AG04449 (cell line): ENCODE measurements at regions not wholly inside any gene's neighbourhood (a gene's known extent, or its start where the extent isn't known, plus 50 kb on each side); places are given as distances from the start of the nearest gene placed in this dataset.

Source experiments
- CTCF ChIA-PET: fragments of 350-600 bp; formaldehyde crosslinking; extraction: SDS; loops from one replicate; lab custom pipeline; 2021; ENCODE audit warnings: antibody characterized with exemption; lab: Yijun Ruan, JAX
- POLR2A ChIA-PET: fragments of 400-600, 350-600 bp; formaldehyde crosslinking; extraction: SDS; loops from one replicate; lab custom pipeline; 2020; ENCODE audit warnings: antibody characterized with exemption, inconsistent platforms; lab: Yijun Ruan, JAX
- DNase-seq: peaks from one replicate; pipeline ENCODE4 v3.0.0-alpha.2; 2010; ENCODE audit warnings: low read depth, low spot score
- H3K4me3 ChIP-seq: 2 replicates; pipeline ENCODE4 v1.5.1; 2011; ENCODE audit warnings: low read depth, mild to moderate bottlenecking, control low read depth, low read length
- CTCF ChIP-seq: IDR thresholded peaks from one replicate; pipeline ENCODE4 v1.5.1; 2011; ENCODE audit warnings: mild to moderate bottlenecking, moderate library complexity, low read length, control low read depth, inconsistent platforms; ENCODE audit not compliant: insufficient read depth; ENCODE audit errors: missing control alignments

DNA sequence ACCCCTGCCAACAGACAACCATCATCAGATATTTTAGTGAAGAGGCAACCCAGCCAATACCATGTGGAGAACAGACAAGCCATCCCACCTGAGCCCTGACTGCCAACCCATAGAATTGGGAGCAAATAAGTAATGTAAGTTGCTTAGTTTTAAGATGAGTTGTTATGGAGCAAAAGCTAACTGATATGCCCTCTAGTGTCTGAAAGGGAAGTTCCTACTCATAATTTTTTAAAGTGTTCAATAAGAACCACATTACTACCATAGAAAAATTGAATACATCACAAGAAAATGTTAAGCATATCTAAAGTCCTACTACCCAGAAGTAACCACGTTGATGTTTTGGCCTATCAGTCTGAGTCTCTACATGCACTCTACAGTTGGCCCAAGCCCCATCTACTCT lies 50.8 kb upstream of the SLC36A4 start:
- H3K4me3 ChIP-seq, result no peak overlapping the region
- POLR2A ChIA-PET, result no interaction called here
- CTCF ChIA-PET, result interaction anchor here (1.0 to 2.1 kb wide), 3 partner anchors 14 to 306 kb away, joined by 3 to 11 read pairs (median 6); no protein-coding TSS in a partner anchor
- DNase-seq, result no peak
- no peak for TF ChIP-seq CTCF

GRCh38 chr11:93249459-93250220 lies 51.8 kb upstream of the SLC36A4 start:
- CTCF ChIA-PET, result interaction anchor here (1.0 to 2.1 kb wide), 5 partner anchors 13 to 308 kb away, joined by 3 to 11 read pairs (median 4); no protein-coding TSS in a partner anchor
- TF ChIP-seq CTCF, result no peak
- POLR2A ChIA-PET, result no interaction called here
- no peak overlapping the region for H3K4me3 ChIP-seq
- no peak for DNase-seq

- H3K4me3 ChIP-seq, result no peak overlapping the region
- no peak for DNase-seq
- CTCF ChIA-PET, result interaction anchor here (1.5 to 2.1 kb wide), 2 partner anchors 16 to 308 kb away, joined by 4 to 11 read pairs; no protein-coding TSS in a partner anchor
- POLR2A ChIA-PET, result no interaction called here
- no peak for TF ChIP-seq CTCF
These were observed 52.5 kb upstream of the SLC36A4 start for GRCh38 chr11:93250326-93250725.

GRCh38 chr11:93251922-93252321 lies 54.1 kb upstream of the SLC36A4 start:
- no peak for DNase-seq
- TF ChIP-seq CTCF, result no peak
- no peak overlapping the region for H3K4me3 ChIP-seq
- ChIA-PET POLR2A (no interaction called here), CTCF (no interaction called here)

- H3K4me3 ChIP-seq, result no peak overlapping the region
- no peak for TF ChIP-seq CTCF
- POLR2A ChIA-PET, result no interaction called here
- CTCF ChIA-PET, result no interaction called here
- DNase-seq, result no peak
These were observed 55.3 kb upstream of the SLC36A4 start for GRCh38 chr11:93253111-93253510.

DNA sequence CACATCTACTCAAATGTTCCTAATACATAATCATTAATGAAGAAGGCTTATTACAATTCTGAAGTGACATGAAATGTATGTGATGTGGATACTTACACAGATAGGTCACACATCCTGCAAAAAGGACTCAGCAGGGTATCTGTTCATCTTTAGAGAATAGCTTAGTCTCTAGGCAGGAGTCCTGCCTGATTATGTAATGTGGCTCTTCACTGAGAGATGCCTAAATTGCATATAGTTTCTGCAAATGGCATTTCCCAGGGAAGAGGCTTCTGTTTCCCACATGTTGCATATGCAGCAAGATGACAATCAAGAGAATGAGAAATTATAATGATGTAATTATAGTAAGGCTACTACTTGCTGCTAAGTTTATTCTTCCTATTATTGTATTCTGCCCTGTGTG lies 58.8 kb upstream of the SLC36A4 start:
- no peak for TF ChIP-seq CTCF
- no peak for DNase-seq
- no peak overlapping the region for H3K4me3 ChIP-seq
- ChIA-PET CTCF (interaction anchor here (0.7 to 1.9 kb wide), 2 partner anchors 20 to 22 kb away, joined by 3 to 6 read pairs; no protein-coding TSS in a partner anchor), POLR2A (no interaction called here)
